Activated CD4-positive, alpha-beta T cell treated with anti-CD3 and anti-CD28 coated beads, Interleukin-2, amount 10 ng/mL, durations not matched to agents 24 days and 14 days (primary cell): ENCODE measurements at regions not wholly inside any gene's neighbourhood (a gene's known extent, or its start where the extent isn't known, plus 50 kb on each side); places are given as distances from the start of the nearest gene placed in this dataset.
"Not testable (repeated sequence)": the region's sequence is repeated elsewhere in the genome, so short reads cannot be mapped to it uniquely, and the experiment has no call there.

Source experiments
- DNase-seq: peaks from one replicate; pipeline ENCODE4 v3.0.0; 2022
- H3K27ac Mint-ChIP-seq: one replicate; pipeline ENCODE4 v1.8.0; 2022; ENCODE audit warnings: mild to moderate bottlenecking, mixed read lengths
- H3K27me3 Mint-ChIP-seq: one replicate; pipeline ENCODE4 v1.8.0; 2022; ENCODE audit warnings: mixed read lengths
- H3K36me3 Mint-ChIP-seq: one replicate; pipeline ENCODE4 v1.8.0; 2022; ENCODE audit warnings: low read depth, mild to moderate bottlenecking, mixed read lengths
- H3K4me1 Mint-ChIP-seq: one replicate; pipeline ENCODE4 v1.8.0; 2021; ENCODE audit warnings: mixed read lengths
- H3K4me3 Mint-ChIP-seq: one replicate; pipeline ENCODE4 v1.8.0; 2022; ENCODE audit warnings: mild to moderate bottlenecking, moderate library complexity, mixed read lengths
- H3K9me3 Mint-ChIP-seq: one replicate; pipeline ENCODE4 v1.8.0; 2021; ENCODE audit warnings: mixed read lengths
- intact Hi-C: fragments of 100-400 bp; cut with micrococcal nuclease; formaldehyde crosslinking; loops from one replicate; pipeline ENCODE4 v1.15.1; 2023

- H3K27ac Mint-ChIP-seq, H3K9me3 Mint-ChIP-seq, H3K27me3 Mint-ChIP-seq, H3K4me1 Mint-ChIP-seq, intact Hi-C loops, H3K4me3 Mint-ChIP-seq: not testable (repeated sequence)
- peak; percentile 42 for DNase-seq
- peaks cover 26% of the 10 kb centered on the region for H3K36me3 Mint-ChIP-seq
Measured at GRCh38 chr15:30688684-30689083, 62.8 kb downstream of the ARHGAP11B start.

GRCh38 chr15:30690153-30690552 is 64.2 kb downstream of the ARHGAP11B start:
- H3K4me3 Mint-ChIP-seq, H3K27ac Mint-ChIP-seq, H3K27me3 Mint-ChIP-seq, intact Hi-C loops, H3K9me3 Mint-ChIP-seq, H3K4me1 Mint-ChIP-seq: not testable (repeated sequence)
- DNase-seq, result peak; percentile 46
- peaks cover 27% of the 10 kb centered on the region for H3K36me3 Mint-ChIP-seq

- H3K4me1 Mint-ChIP-seq, H3K27ac Mint-ChIP-seq, H3K9me3 Mint-ChIP-seq, DNase-seq, intact Hi-C loops, H3K4me3 Mint-ChIP-seq, H3K27me3 Mint-ChIP-seq: not testable (repeated sequence)
- peaks cover 10% of the 10 kb centered on the region for H3K36me3 Mint-ChIP-seq
Measured at GRCh38 chr15:30695811-30696210, 69.9 kb downstream of the ARHGAP11B start.

GRCh38 chr15:30696439-30697314 is 70.7 kb downstream of the ARHGAP11B start:
- H3K9me3 Mint-ChIP-seq, H3K4me1 Mint-ChIP-seq, intact Hi-C loops, H3K27me3 Mint-ChIP-seq: not testable (repeated sequence)
- peaks cover 10% of the 10 kb centered on the region for H3K36me3 Mint-ChIP-seq
- DNase-seq, result peak; percentile 63
- peak overlapping the region; percentile 90 for H3K27ac Mint-ChIP-seq
- peak overlapping the region; percentile 70 for H3K4me3 Mint-ChIP-seq

GRCh38 chr15:30697315-30697685 is 71.4 kb downstream of the ARHGAP11B start:
- H3K9me3 Mint-ChIP-seq, H3K4me3 Mint-ChIP-seq, H3K4me1 Mint-ChIP-seq, H3K27ac Mint-ChIP-seq, H3K27me3 Mint-ChIP-seq, H3K36me3 Mint-ChIP-seq, intact Hi-C loops: not testable (repeated sequence)
- peak; percentile 67 for DNase-seq

GRCh38 chr15:30700006-30700597 is 74.2 kb downstream of the ARHGAP11B start:
- H3K36me3 Mint-ChIP-seq, H3K9me3 Mint-ChIP-seq, intact Hi-C loops, H3K27me3 Mint-ChIP-seq, DNase-seq, H3K27ac Mint-ChIP-seq, H3K4me3 Mint-ChIP-seq, H3K4me1 Mint-ChIP-seq: not testable (repeated sequence)

GRCh38 chr15:30707976-30708685 is 82.2 kb downstream of the ARHGAP11B start:
- H3K27me3 Mint-ChIP-seq, H3K4me1 Mint-ChIP-seq, DNase-seq, H3K4me3 Mint-ChIP-seq, H3K36me3 Mint-ChIP-seq, H3K9me3 Mint-ChIP-seq, intact Hi-C loops, H3K27ac Mint-ChIP-seq: not testable (repeated sequence)

- DNase-seq, H3K9me3 Mint-ChIP-seq, H3K27me3 Mint-ChIP-seq, intact Hi-C loops, H3K27ac Mint-ChIP-seq, H3K4me3 Mint-ChIP-seq, H3K36me3 Mint-ChIP-seq, H3K4me1 Mint-ChIP-seq: not testable (repeated sequence)
Measured at GRCh38 chr15:30708809-30709208, 82.9 kb downstream of the ARHGAP11B start.

GRCh38 chr15:30718038-30718643 is 92.2 kb downstream of the ARHGAP11B start:
- H3K27ac Mint-ChIP-seq, H3K4me3 Mint-ChIP-seq, intact Hi-C loops, H3K9me3 Mint-ChIP-seq, DNase-seq, H3K27me3 Mint-ChIP-seq: not testable (repeated sequence)
- peaks cover 29% of the 10 kb centered on the region for H3K36me3 Mint-ChIP-seq
- H3K4me1 Mint-ChIP-seq, result peaks cover 13% of the 10 kb centered on the region

GRCh38 chr15:30719363-30719762 is 93.4 kb downstream of the ARHGAP11B start:
- Mint-ChIP-seq H3K27ac (peak overlapping the region; percentile 69), H3K4me1 (peaks cover 15% of the 10 kb centered on the region), H3K36me3 (peaks cover 40% of the 10 kb centered on the region)
- H3K4me3 Mint-ChIP-seq, H3K27me3 Mint-ChIP-seq, intact Hi-C loops, H3K9me3 Mint-ChIP-seq: not testable (repeated sequence)
- DNase-seq, result peak; percentile 62

- H3K9me3 Mint-ChIP-seq, H3K27ac Mint-ChIP-seq, DNase-seq, H3K27me3 Mint-ChIP-seq, intact Hi-C loops, H3K4me3 Mint-ChIP-seq: not testable (repeated sequence)
- Mint-ChIP-seq H3K4me1 (peaks cover 15% of the 10 kb centered on the region), H3K36me3 (peaks cover 45% of the 10 kb centered on the region)
Measured at GRCh38 chr15:30720825-30721224, 94.9 kb downstream of the ARHGAP11B start.

- intact Hi-C loops, H3K27ac Mint-ChIP-seq, H3K27me3 Mint-ChIP-seq: not testable (repeated sequence)
Measured at GRCh38 chr15:30721529-30721928, 95.6 kb downstream of the ARHGAP11B start.

GRCh38 chr15:30723540-30724175 is 97.7 kb downstream of the ARHGAP11B start:
- H3K9me3 Mint-ChIP-seq, H3K4me3 Mint-ChIP-seq, intact Hi-C loops, H3K27me3 Mint-ChIP-seq, DNase-seq: not testable (repeated sequence)
- peaks cover 13% of the 10 kb centered on the region for H3K4me1 Mint-ChIP-seq
- H3K27ac Mint-ChIP-seq, result peak overlapping the region; percentile 5
- peaks cover 49% of the 10 kb centered on the region for H3K36me3 Mint-ChIP-seq

More at GRCh38 chr15:30721529-30721928, 95.6 kb downstream of the ARHGAP11B start:
- H3K36me3 Mint-ChIP-seq, result peaks cover 50% of the 10 kb centered on the region
- not testable (repeated sequence) for H3K4me3 Mint-ChIP-seq, H3K9me3 Mint-ChIP-seq, DNase-seq
- H3K4me1 Mint-ChIP-seq, result peaks cover 15% of the 10 kb centered on the region
